ENCODE measurements at regions not wholly inside any gene's neighbourhood (a gene's known extent, or its start where the extent isn't known, plus 50 kb on each side); places are given as distances from the start of the nearest gene placed in this dataset.

- Histone ChIP-seq H3K27me3 (ENCODE audit: control insufficient read depth, insufficient read depth, low read length) (no peaks in the 10 kb centered on the region), H3K4me3 (ENCODE audit: low read depth, low read length) (no peak overlapping the region), H3K36me3 (ENCODE audit: control insufficient read depth, insufficient read depth, low read length) (no peaks in the 10 kb centered on the region)
- TF ChIP-seq CTCF (IDR thresholded peaks at IDR 0.05; ENCODE audit: insufficient read depth, low read length, severe bottlenecking), result no peak
- no peak for DNase-seq (ENCODE audit: low read depth)
- no peak for FAIRE-seq
Observed at GRCh38 chr10:125261491-125262186, 101.3 kb upstream of the CTBP2 start.

GRCh38 chr10:125260260-125260659 lies 99.9 kb upstream of the CTBP2 start:
- no peak for TF ChIP-seq CTCF (IDR thresholded peaks at IDR 0.05; ENCODE audit: insufficient read depth, low read length, severe bottlenecking)
- Histone ChIP-seq H3K27me3 (ENCODE audit: control insufficient read depth, insufficient read depth, low read length) (no peaks in the 10 kb centered on the region), H3K4me3 (ENCODE audit: low read depth, low read length) (no peak overlapping the region), H3K36me3 (ENCODE audit: control insufficient read depth, insufficient read depth, low read length) (no peaks in the 10 kb centered on the region)
- FAIRE-seq, result peak; percentile 28
- no peak for DNase-seq (ENCODE audit: low read depth)

GRCh38 chr10:125259651-125260050 lies 99.3 kb upstream of the CTBP2 start:
- FAIRE-seq, result no peak
- H3K4me3 ChIP-seq (ENCODE audit: low read depth, low read length), result no peak overlapping the region
- H3K27me3 ChIP-seq (ENCODE audit: control insufficient read depth, insufficient read depth, low read length), result no peaks in the 10 kb centered on the region
- DNase-seq (ENCODE audit: low read depth), result no peak
- H3K36me3 ChIP-seq (ENCODE audit: control insufficient read depth, insufficient read depth, low read length), result no peaks in the 10 kb centered on the region
- no peak for TF ChIP-seq CTCF (IDR thresholded peaks at IDR 0.05; ENCODE audit: insufficient read depth, low read length, severe bottlenecking)

- Histone ChIP-seq H3K27me3 (ENCODE audit: control insufficient read depth, insufficient read depth, low read length) (no peaks in the 10 kb centered on the region), H3K36me3 (ENCODE audit: control insufficient read depth, insufficient read depth, low read length) (no peaks in the 10 kb centered on the region), H3K4me3 (ENCODE audit: low read depth, low read length) (no peak overlapping the region)
- no peak for TF ChIP-seq CTCF (IDR thresholded peaks at IDR 0.05; ENCODE audit: insufficient read depth, low read length, severe bottlenecking)
- no peak for DNase-seq (ENCODE audit: low read depth)
- FAIRE-seq, result no peak
Observed at GRCh38 chr10:125258676-125259075, 98.3 kb upstream of the CTBP2 start.

- TF ChIP-seq CTCF (IDR thresholded peaks at IDR 0.05; ENCODE audit: insufficient read depth, low read length, severe bottlenecking), result no peak
- H3K27me3 ChIP-seq (ENCODE audit: control insufficient read depth, insufficient read depth, low read length), result no peaks in the 10 kb centered on the region
- no peaks in the 10 kb centered on the region for H3K36me3 ChIP-seq (ENCODE audit: control insufficient read depth, insufficient read depth, low read length)
- H3K4me3 ChIP-seq (ENCODE audit: low read depth, low read length), result no peak overlapping the region
- no peak for FAIRE-seq
- no peak for DNase-seq (ENCODE audit: low read depth)
Observed at GRCh38 chr10:125257521-125258108, 97.3 kb upstream of the CTBP2 start.

DNA sequence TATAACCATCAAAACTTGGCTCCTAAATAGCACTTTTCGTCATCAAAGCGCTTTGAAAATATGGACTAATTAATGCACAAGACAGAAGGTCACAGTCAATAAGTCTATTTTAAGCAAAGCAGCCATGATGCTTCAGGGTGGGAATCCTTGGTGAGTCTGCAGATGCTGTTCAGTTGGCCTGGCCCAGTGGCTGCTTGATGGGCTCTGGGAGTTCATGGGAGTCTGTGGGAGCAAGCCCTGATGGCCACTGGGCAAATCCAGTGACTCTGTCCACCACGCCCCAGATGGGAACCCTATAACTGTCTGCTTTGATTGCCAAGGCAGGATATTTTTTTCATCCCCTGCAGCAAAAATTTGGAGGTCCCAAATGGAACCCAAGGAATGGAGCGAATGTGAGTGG lies 95.7 kb upstream of the CTBP2 start:
- Histone ChIP-seq H3K4me3 (ENCODE audit: low read depth, low read length) (no peak overlapping the region), H3K36me3 (ENCODE audit: control insufficient read depth, insufficient read depth, low read length) (no peaks in the 10 kb centered on the region), H3K27me3 (ENCODE audit: control insufficient read depth, insufficient read depth, low read length) (no peaks in the 10 kb centered on the region)
- no peak for DNase-seq (ENCODE audit: low read depth)
- FAIRE-seq, result no peak
- no peak for TF ChIP-seq CTCF (IDR thresholded peaks at IDR 0.05; ENCODE audit: insufficient read depth, low read length, severe bottlenecking)
